Astrocyte (in vitro differentiated cells and primary cell): ENCODE measurements at regions not wholly inside any gene's neighbourhood (a gene's known extent, or its start where the extent isn't known, plus 50 kb on each side); places are given as distances from the start of the nearest gene placed in this dataset.
A peak's percentile ranks its signal among the peaks of the same experiment; 100 is the strongest.

Experiments
- DNase-seq: peaks from one replicate; pipeline ENCODE4 v3.0.0-alpha.2; 2010; ENCODE audit warnings: low read depth
- FAIRE-seq: peaks from 2 replicates; lab custom pipeline; 2011; peaks lifted over from hg19 to GRCh38; lab: Jason Lieb, UNC
- H2AFZ ChIP-seq: 2 replicates; pipeline ENCODE4 v1.6.0; 2012; ENCODE audit warnings: low read depth, low read length, inconsistent platforms
- H3K27ac ChIP-seq: 2 replicates; pipeline ENCODE4 v1.5.1; 2011; ENCODE audit warnings: low read depth, low read length, inconsistent platforms
- H3K27me3 ChIP-seq: 2 replicates; pipeline ENCODE4 v1.6.0; 2011; ENCODE audit warnings: low read length, inconsistent platforms; ENCODE audit not compliant: insufficient read depth
- H3K36me3 ChIP-seq: 2 replicates; pipeline ENCODE4 v1.5.1; 2011; ENCODE audit warnings: low read length, inconsistent platforms; ENCODE audit not compliant: insufficient read depth
- H3K4me1 ChIP-seq: 2 replicates; pipeline ENCODE4 v1.5.1; 2011; ENCODE audit warnings: low read length, inconsistent platforms; ENCODE audit not compliant: insufficient read depth
- H3K4me2 ChIP-seq: 2 replicates; pipeline ENCODE4 v1.6.0; 2012; ENCODE audit warnings: low read length, inconsistent platforms
- H3K4me3 ChIP-seq: 2 replicates; pipeline ENCODE4 v1.5.1; 2011; ENCODE audit warnings: low read depth, mild to moderate bottlenecking, low read length, inconsistent platforms; ENCODE audit not compliant: insufficient read depth
- H3K79me2 ChIP-seq: 2 replicates; pipeline ENCODE4 v1.6.0; 2012; ENCODE audit warnings: mild to moderate bottlenecking, low read length, inconsistent platforms; ENCODE audit not compliant: insufficient read depth
- H3K9ac ChIP-seq: 2 replicates; pipeline ENCODE4 v1.6.0; 2012; ENCODE audit warnings: mild to moderate bottlenecking, low read length, inconsistent platforms
- H3K9me3 ChIP-seq: 2 replicates; pipeline ENCODE4 v1.5.1; 2012; ENCODE audit warnings: low read depth, mild to moderate bottlenecking, low read length, inconsistent platforms; ENCODE audit not compliant: insufficient read depth
- H4K20me1 ChIP-seq: 2 replicates; pipeline ENCODE4 v1.6.0; 2012; ENCODE audit warnings: low read length, inconsistent platforms; ENCODE audit not compliant: insufficient read depth
- H3K27ac Mint-ChIP-seq: one replicate; pipeline ENCODE4 v1.8.0; 2021; ENCODE audit warnings: mild to moderate bottlenecking, mixed read lengths; ENCODE audit not compliant: unreplicated experiment
- H3K27me3 Mint-ChIP-seq: one replicate; pipeline ENCODE4 v1.8.0; 2021; ENCODE audit warnings: low read depth, mixed read lengths; ENCODE audit not compliant: unreplicated experiment
- H3K36me3 Mint-ChIP-seq: one replicate; pipeline ENCODE4 v1.8.0; 2021; ENCODE audit warnings: low read depth, mixed read lengths; ENCODE audit not compliant: unreplicated experiment
- H3K4me1 Mint-ChIP-seq: one replicate; pipeline ENCODE4 v1.8.0; 2021; ENCODE audit warnings: low read depth, mixed read lengths; ENCODE audit not compliant: unreplicated experiment
- H3K4me3 Mint-ChIP-seq: one replicate; pipeline ENCODE4 v1.8.0; 2021; ENCODE audit warnings: mild to moderate bottlenecking, moderate library complexity, mixed read lengths; ENCODE audit not compliant: unreplicated experiment
- H3K9me3 Mint-ChIP-seq: one replicate; pipeline ENCODE4 v1.8.0; 2021; ENCODE audit warnings: mild to moderate bottlenecking, mixed read lengths; ENCODE audit not compliant: unreplicated experiment
- EZH2 ChIP-seq: IDR thresholded peaks from 2 replicates; pipeline ENCODE4 v1.6.1; 2012; ENCODE audit warnings: mild to moderate bottlenecking, low read length, inconsistent platforms; ENCODE audit not compliant: insufficient read depth
- TF ChIP-seq, protein P1 (sequence below): IDR thresholded peaks from 2 replicates; pipeline ENCODE4 v1.5.1; 2011; ENCODE audit warnings: low read depth, mild to moderate bottlenecking, inconsistent platforms, low read length, moderate library complexity; ENCODE audit not compliant: insufficient read depth

GRCh38 chr1:56135864-56136147, 443.6 kb downstream of the PLPP3 start:
- Histone ChIP-seq H3K4me1 (peaks cover 5% of the 10 kb centered on the region), H4K20me1 (no peaks in the 10 kb centered on the region), H3K36me3 (no peaks in the 10 kb centered on the region), H2AFZ (no peak overlapping the region), H3K4me2 (no peak overlapping the region), H3K27me3 (no peaks in the 10 kb centered on the region), H3K27ac (no peak overlapping the region), H3K9ac (no peak overlapping the region), H3K79me2 (no peaks in the 10 kb centered on the region), H3K9me3 (no peaks in the 10 kb centered on the region), H3K4me3 (no peak overlapping the region)
- DNase-seq (no peak), FAIRE-seq (no peak)
- no peak for TF ChIP-seq EZH2
- TF ChIP-seq, protein P1, sequence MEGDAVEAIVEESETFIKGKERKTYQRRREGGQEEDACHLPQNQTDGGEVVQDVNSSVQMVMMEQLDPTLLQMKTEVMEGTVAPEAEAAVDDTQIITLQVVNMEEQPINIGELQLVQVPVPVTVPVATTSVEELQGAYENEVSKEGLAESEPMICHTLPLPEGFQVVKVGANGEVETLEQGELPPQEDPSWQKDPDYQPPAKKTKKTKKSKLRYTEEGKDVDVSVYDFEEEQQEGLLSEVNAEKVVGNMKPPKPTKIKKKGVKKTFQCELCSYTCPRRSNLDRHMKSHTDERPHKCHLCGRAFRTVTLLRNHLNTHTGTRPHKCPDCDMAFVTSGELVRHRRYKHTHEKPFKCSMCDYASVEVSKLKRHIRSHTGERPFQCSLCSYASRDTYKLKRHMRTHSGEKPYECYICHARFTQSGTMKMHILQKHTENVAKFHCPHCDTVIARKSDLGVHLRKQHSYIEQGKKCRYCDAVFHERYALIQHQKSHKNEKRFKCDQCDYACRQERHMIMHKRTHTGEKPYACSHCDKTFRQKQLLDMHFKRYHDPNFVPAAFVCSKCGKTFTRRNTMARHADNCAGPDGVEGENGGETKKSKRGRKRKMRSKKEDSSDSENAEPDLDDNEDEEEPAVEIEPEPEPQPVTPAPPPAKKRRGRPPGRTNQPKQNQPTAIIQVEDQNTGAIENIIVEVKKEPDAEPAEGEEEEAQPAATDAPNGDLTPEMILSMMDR, result no peak
- Mint-ChIP-seq H3K4me1 (peaks cover 7% of the 10 kb centered on the region), H3K36me3 (no peaks in the 10 kb centered on the region), H3K27ac (no peak overlapping the region), H3K27me3 (peaks cover 23% of the 10 kb centered on the region), H3K4me3 (no peak overlapping the region), H3K9me3 (no peaks in the 10 kb centered on the region)

DNA sequence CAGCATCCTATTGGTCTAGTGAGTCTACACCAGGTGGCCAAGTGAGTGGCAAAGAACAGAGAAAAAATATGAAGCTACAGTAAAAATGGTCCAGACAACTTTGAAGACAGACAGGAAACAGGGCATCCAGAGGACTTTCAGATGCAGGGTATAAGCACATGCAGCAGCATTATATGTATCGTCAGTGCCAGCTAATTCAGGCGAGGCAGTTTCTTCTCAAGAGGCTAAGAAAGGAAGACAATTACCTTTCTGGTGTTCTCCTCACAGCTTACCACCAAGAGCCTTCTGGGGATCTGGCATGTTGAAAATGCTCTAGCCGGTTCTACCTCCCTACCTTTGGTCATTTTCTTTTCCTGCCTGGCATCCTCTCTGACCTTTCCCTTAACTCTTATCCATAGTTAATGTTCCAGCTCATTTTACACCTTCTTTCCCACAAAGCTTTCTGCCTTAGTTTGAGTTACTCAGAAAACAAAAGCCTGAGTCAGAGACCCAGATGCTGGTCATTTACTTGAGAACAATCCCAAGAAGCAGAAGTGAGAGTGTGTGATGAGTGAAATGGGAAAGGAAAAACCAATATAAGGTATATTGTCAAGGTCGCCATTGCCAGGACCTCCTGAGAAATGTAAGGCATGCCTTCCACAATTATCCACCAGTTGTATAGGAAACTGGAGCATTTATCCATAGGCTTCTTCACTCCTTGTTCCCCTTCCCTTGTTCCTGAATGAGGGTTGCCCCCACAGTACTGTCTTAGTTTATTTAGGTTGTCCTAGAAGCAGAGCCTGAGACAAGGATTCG, 444.1 kb downstream of the PLPP3 start:
- Histone ChIP-seq H3K9ac (no peak overlapping the region), H3K9me3 (no peaks in the 10 kb centered on the region), H3K79me2 (no peaks in the 10 kb centered on the region), H3K27me3 (no peaks in the 10 kb centered on the region), H2AFZ (no peak overlapping the region), H3K36me3 (no peaks in the 10 kb centered on the region), H3K27ac (no peak overlapping the region), H3K4me2 (no peak overlapping the region), H3K4me3 (no peak overlapping the region), H4K20me1 (no peaks in the 10 kb centered on the region), H3K4me1 (peaks cover 5% of the 10 kb centered on the region)
- no peak for FAIRE-seq
- Mint-ChIP-seq H3K27me3 (peaks cover 23% of the 10 kb centered on the region), H3K9me3 (no peaks in the 10 kb centered on the region), H3K4me3 (no peak overlapping the region), H3K4me1 (peaks cover 7% of the 10 kb centered on the region), H3K27ac (no peak overlapping the region), H3K36me3 (no peaks in the 10 kb centered on the region)
- DNase-seq, result peak; percentile 39
- TF ChIP-seq, protein P1, result no peak
- TF ChIP-seq EZH2, result no peak
